ENCODE measurements at regions not wholly inside any gene's neighbourhood (a gene's known extent, or its start where the extent isn't known, plus 50 kb on each side); places are given as distances from the start of the nearest gene placed in this dataset.
A peak's percentile ranks its signal among the peaks of the same experiment; 100 is the strongest.
"Not testable (repeated sequence)": the region's sequence is repeated elsewhere in the genome, so short reads cannot be mapped to it uniquely, and the experiment has no call there.

DNA sequence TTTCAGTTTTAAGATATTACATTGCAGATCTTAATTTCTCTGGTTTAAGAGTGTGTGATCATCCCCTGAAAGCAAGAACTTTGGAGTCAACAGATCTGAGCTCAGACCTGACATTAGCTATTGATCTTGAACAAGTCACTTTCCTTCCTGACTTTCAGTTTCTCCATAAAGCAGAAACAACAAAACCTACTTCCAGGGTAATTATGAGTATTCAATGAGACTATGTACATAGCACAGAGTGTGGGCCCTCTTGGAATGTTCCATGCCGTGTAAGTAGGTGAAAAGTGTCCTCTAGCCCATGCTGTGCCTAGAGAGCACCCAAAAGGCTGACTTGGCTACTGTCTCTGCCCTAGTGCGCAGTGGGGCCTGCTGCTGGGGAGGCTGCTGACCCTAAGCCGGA lies 188.0 kb upstream of the RPL34 start:
- no peaks in the 10 kb centered on the region for H3K36me3 ChIP-seq (ENCODE audit: insufficient read depth, low read length)
- no peaks in the 10 kb centered on the region for H3K9me3 ChIP-seq (ENCODE audit: low read length)
- no peak overlapping the region for H3K4me3 ChIP-seq (ENCODE audit: low read length)
- H3K4me1 ChIP-seq (ENCODE audit: insufficient read depth, low read length): no peaks in the 10 kb centered on the region
- H2AFZ ChIP-seq (ENCODE audit: low read depth, low read length): no peak overlapping the region
- no peaks in the 10 kb centered on the region for H3K27me3 ChIP-seq (ENCODE audit: insufficient read depth, low read length)

DNA sequence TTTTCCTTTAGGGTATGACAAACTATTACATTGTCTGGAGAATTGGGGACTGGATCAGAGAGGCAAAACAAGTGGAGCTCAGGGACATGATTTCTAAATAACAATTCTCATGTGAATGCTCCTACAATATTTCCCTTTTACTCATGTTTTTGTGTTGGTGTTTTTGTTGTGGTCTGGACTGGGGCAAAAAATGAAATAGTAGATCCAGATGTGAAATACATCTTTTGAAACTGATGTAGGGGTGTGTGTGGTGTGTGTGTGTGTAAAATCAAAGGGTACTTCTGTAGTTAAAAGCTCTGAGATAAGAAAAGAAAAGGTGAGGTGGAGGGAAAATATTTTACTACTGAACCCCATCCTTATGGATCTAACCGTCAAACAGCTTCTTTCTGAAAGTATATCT lies 188.4 kb upstream of the RPL34 start:
- Histone ChIP-seq H3K27me3 (ENCODE audit: insufficient read depth, low read length) (no peaks in the 10 kb centered on the region), H2AFZ (ENCODE audit: low read depth, low read length) (no peak overlapping the region), H3K9me3 (ENCODE audit: low read length) (no peaks in the 10 kb centered on the region), H3K4me1 (ENCODE audit: insufficient read depth, low read length) (no peaks in the 10 kb centered on the region), H3K4me3 (ENCODE audit: low read length) (no peak overlapping the region), H3K36me3 (ENCODE audit: insufficient read depth, low read length) (no peaks in the 10 kb centered on the region)

DNA sequence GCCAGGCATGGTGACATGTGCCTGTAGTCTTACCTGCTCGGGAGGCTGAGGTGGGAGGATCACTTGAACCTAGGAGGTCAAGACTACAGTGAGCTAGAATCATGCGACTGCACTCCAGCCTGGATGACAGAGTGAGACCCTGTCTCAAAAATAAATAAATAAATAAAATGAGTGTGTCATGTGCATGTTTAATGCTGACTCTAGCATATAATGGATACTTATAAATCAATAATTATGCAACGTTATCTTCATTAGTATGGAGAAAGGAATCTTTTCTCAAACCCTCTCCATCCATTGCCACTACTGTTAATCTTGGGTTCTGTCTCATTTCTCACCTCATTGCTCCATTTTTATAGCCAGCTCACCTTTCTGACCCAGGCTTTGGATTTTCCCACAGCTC lies 189.5 kb upstream of the RPL34 start:
- Histone ChIP-seq H2AFZ (ENCODE audit: low read depth, low read length) (no peak overlapping the region), H3K27me3 (ENCODE audit: insufficient read depth, low read length) (no peaks in the 10 kb centered on the region), H3K4me1 (ENCODE audit: insufficient read depth, low read length) (peaks cover 3% of the 10 kb centered on the region), H3K4me3 (ENCODE audit: low read length) (no peak overlapping the region), H3K36me3 (ENCODE audit: insufficient read depth, low read length) (no peaks in the 10 kb centered on the region), H3K9me3 (ENCODE audit: low read length) (no peaks in the 10 kb centered on the region)

DNA sequence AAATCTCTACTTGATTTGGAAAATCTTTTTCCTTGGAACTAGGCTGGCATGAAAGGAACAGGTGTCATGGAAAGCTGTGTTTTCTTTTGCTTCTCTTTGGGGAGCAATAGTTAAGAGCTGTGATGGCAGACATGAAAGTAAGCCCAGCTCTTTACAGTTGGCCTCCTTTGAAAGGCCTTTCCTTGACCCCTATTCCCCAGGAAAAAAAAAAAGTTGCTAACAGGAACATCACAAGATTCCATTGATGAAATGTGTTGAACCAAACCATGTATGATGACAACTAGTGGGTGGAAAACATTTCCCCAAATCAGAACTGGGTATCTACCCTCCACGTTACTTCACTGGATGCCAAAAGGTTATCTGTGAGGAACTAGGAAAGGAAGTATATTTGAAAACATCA lies 190.7 kb upstream of the RPL34 start:
- Histone ChIP-seq H2AFZ (ENCODE audit: low read depth, low read length) (no peak overlapping the region), H3K4me3 (ENCODE audit: low read length) (no peak overlapping the region), H3K36me3 (ENCODE audit: insufficient read depth, low read length) (no peaks in the 10 kb centered on the region), H3K9me3 (ENCODE audit: low read length) (no peaks in the 10 kb centered on the region), H3K27me3 (ENCODE audit: insufficient read depth, low read length) (no peaks in the 10 kb centered on the region), H3K4me1 (ENCODE audit: insufficient read depth, low read length) (peaks cover 5% of the 10 kb centered on the region)

DNA sequence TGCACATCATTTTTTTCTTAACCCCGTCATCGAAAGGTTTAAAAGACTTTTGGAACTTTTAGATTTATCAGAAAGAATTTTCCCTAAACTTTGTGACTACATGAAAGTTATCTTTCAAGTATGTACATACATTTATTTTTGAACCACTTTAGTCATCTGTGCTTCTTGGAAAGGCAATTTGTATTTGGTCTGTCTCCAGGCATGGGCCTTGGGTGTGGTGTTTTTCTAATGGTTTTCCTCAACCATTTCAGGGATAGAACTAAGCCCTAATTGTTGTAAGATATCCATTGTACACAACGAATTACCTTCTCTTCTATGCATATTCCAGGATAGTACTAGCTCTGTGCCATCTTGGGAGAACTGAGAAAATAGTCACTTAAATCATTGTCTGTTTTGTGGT lies 191.5 kb upstream of the RPL34 start:
- H3K36me3 ChIP-seq (ENCODE audit: insufficient read depth, low read length): no peaks in the 10 kb centered on the region

DNA sequence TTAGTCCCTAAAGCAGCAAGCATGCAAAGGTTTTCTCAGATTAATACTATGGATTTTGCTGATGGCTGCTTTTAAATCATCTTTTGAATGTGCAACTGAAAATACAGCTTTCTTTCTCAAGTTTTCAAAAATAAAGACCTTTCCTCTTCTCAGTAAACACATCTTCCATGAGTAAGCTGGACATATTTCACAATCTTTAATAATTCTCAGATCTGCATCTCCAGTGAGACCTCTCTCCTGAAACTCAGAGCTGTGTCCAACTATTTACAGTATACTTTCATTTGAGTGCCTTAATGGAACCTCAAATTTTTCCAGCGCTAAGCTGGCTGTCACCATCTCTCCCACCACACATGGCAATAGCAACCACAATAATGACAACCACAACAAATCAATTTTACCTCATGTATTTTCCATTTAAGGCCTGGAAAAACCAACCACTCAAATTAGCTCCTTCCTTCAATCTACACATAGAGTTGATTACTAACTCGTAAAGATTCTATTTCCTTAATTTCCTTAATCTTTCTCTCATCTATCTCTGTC lies 192.4 kb upstream of the RPL34 start:
- peaks cover 5% of the 10 kb centered on the region for H3K4me1 ChIP-seq (ENCODE audit: insufficient read depth, low read length)
- no peaks in the 10 kb centered on the region for H3K9me3 ChIP-seq (ENCODE audit: low read length)
- H2AFZ ChIP-seq (ENCODE audit: low read depth, low read length): no peak overlapping the region
- H3K27me3 ChIP-seq (ENCODE audit: insufficient read depth, low read length): no peaks in the 10 kb centered on the region
- no peaks in the 10 kb centered on the region for H3K36me3 ChIP-seq (ENCODE audit: insufficient read depth, low read length)
- H3K4me3 ChIP-seq (ENCODE audit: low read length): no peak overlapping the region

More for the DNA sequence above, 191.5 kb upstream of the RPL34 start:
- no peaks in the 10 kb centered on the region for H3K9me3 ChIP-seq (ENCODE audit: low read length)
- H3K4me3 ChIP-seq (ENCODE audit: low read length): no peak overlapping the region
- no peaks in the 10 kb centered on the region for H3K27me3 ChIP-seq (ENCODE audit: insufficient read depth, low read length)
- no peak overlapping the region for H2AFZ ChIP-seq (ENCODE audit: low read depth, low read length)
- peaks cover 5% of the 10 kb centered on the region for H3K4me1 ChIP-seq (ENCODE audit: insufficient read depth, low read length)

DNA sequence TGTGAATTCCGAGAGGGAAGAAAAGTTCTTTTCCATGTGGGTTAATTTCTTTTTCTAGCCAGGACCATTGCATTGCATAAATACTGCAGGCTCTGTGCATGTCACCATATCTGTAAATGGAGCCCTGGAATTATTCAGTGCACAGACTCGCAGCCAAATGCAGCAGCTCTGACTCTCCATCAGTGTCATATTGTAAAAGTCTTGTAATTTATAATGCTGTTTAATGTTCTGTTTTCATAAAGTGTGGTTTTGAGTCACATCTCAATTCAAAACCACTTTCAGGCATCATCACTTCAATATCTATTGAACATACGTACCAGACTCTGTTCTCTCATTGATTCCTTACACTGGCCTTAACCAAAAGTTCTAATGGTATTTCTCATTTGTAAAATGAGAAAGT lies 193.9 kb upstream of the RPL34 start:
- Histone ChIP-seq H3K4me1 (ENCODE audit: insufficient read depth, low read length) (peaks cover 5% of the 10 kb centered on the region), H3K27me3 (ENCODE audit: insufficient read depth, low read length) (no peaks in the 10 kb centered on the region), H3K4me3 (ENCODE audit: low read length) (no peak overlapping the region), H3K9me3 (ENCODE audit: low read length) (no peaks in the 10 kb centered on the region), H3K36me3 (ENCODE audit: insufficient read depth, low read length) (no peaks in the 10 kb centered on the region), H2AFZ (ENCODE audit: low read depth, low read length) (peak overlapping the region; percentile 84)

DNA sequence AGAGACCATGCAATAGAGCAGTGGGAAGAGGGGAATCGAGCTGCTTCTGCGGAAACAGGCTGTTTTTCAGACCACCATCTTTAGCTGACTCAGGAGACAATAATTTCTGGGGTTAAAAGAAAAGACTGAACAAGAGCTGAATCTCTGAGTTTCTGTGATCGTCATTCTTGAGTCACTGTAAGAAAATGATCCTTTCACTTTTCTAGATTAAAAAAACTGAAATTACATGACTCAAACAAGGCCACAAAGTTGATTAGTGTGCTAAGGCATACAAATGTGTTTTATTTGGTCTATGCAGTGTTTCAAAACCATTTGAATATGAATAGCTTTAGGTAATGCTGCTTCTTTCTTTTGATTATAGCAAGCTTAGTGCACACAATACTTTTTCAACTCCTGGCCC lies 194.4 kb upstream of the RPL34 start:
- H3K9me3 ChIP-seq (ENCODE audit: low read length): no peaks in the 10 kb centered on the region
- H3K4me3 ChIP-seq (ENCODE audit: low read length): no peak overlapping the region
- peak overlapping the region; percentile 84 for H2AFZ ChIP-seq (ENCODE audit: low read depth, low read length)
- peaks cover 5% of the 10 kb centered on the region for H3K4me1 ChIP-seq (ENCODE audit: insufficient read depth, low read length)
- H3K27me3 ChIP-seq (ENCODE audit: insufficient read depth, low read length): no peaks in the 10 kb centered on the region
- no peaks in the 10 kb centered on the region for H3K36me3 ChIP-seq (ENCODE audit: insufficient read depth, low read length)

DNA sequence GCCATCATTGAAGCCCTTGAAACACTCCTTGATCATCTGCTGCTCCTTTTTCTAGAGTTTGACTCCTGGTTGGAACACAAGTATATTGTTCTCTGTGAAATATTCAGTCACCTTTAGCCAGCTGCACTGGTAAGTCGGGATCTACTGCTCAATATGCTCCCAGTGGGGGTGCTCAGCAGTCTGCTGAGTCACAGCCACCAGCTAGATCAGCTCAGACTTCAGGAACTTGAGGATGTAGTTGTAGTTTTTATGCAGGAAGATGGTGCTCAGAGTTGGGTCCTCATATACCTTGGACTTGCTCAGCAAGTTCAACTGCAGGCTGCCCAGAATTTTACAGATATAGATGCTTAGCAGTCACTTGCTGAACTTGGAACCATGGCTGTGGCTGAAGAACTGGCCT lies 202.5 kb upstream of the RPL34 start:
- no peaks in the 10 kb centered on the region for H3K4me1 ChIP-seq (ENCODE audit: insufficient read depth, low read length)
- no peak overlapping the region for H2AFZ ChIP-seq (ENCODE audit: low read depth, low read length)
- no peaks in the 10 kb centered on the region for H3K9me3 ChIP-seq (ENCODE audit: low read length)
- no peak overlapping the region for H3K4me3 ChIP-seq (ENCODE audit: low read length)
- H3K36me3 ChIP-seq (ENCODE audit: insufficient read depth, low read length): no peaks in the 10 kb centered on the region
- H3K27me3 ChIP-seq (ENCODE audit: insufficient read depth, low read length): no peaks in the 10 kb centered on the region

DNA sequence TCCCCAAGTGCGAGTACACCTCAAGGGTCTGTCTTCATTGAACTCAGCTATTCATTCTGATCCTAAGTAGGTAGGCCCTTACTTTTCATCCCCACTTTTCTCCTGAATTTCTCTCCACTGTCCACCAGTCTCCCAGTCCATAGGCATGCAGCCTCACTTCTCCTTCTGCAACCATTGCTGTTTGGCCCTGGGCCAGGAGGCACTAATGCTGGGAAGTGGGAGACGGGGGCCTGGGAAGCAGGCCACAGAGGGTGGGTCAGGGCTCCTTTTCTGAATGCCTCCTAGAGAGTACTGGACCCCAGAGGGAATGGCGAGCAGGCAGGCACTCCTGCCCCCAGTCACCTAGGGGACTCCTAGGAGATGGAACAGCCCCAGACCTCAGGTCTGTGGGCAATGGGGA lies 203.5 kb upstream of the RPL34 start:
- no peak overlapping the region for H3K4me3 ChIP-seq (ENCODE audit: low read length)
- no peaks in the 10 kb centered on the region for H3K9me3 ChIP-seq (ENCODE audit: low read length)
- H3K27me3 ChIP-seq (ENCODE audit: insufficient read depth, low read length): no peaks in the 10 kb centered on the region
- H3K4me1 ChIP-seq (ENCODE audit: insufficient read depth, low read length): no peaks in the 10 kb centered on the region
- no peak overlapping the region for H2AFZ ChIP-seq (ENCODE audit: low read depth, low read length)
- no peaks in the 10 kb centered on the region for H3K36me3 ChIP-seq (ENCODE audit: insufficient read depth, low read length)

DNA sequence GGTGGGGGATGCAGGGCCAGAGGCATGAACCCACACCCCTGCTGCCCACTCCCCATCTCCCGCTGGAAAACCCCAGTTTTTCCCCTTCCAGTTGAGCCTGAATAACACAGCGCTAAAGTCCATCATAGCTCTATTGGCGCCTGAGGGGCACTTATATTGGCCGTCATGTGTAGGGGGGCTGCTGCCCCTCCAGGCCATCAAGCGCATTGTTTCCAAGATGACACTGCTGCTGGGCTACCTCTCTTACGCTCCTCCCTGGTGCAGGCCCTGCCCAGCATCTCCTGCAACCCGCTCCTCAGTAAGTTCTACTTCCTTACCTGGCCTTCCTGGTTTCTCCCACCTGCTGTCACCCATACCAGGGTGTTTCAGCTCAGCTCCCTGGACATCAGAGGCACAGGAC lies 205.0 kb upstream of the RPL34 start:
- no peaks in the 10 kb centered on the region for H3K27me3 ChIP-seq (ENCODE audit: insufficient read depth, low read length)
- no peak overlapping the region for H2AFZ ChIP-seq (ENCODE audit: low read depth, low read length)
- no peak overlapping the region for H3K4me3 ChIP-seq (ENCODE audit: low read length)
- no peaks in the 10 kb centered on the region for H3K4me1 ChIP-seq (ENCODE audit: insufficient read depth, low read length)
- no peaks in the 10 kb centered on the region for H3K36me3 ChIP-seq (ENCODE audit: insufficient read depth, low read length)
- H3K9me3 ChIP-seq (ENCODE audit: low read length): no peaks in the 10 kb centered on the region

DNA sequence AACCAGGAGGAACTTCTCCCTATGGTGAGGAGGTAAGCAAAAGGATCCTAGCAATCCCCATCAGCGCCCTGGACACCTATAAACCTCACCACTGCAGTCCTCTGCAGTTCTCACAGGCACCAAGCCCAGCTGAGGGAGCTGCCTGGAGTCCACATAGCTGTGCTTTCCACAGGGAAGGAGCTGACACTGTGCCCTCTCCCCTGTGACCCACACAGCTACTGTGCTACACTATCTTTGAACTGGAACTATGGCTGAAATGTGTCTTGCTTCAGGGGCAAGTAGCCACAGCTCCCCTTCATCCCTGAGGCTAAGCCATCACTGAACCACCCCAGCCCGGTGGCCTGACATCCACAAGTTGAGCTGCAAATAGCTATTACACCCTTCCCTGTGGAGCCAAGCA lies 208.5 kb upstream of the RPL34 start:
- no peaks in the 10 kb centered on the region for H3K4me1 ChIP-seq (ENCODE audit: insufficient read depth, low read length)
- H3K36me3 ChIP-seq (ENCODE audit: insufficient read depth, low read length): no peaks in the 10 kb centered on the region
- no peak overlapping the region for H3K4me3 ChIP-seq (ENCODE audit: low read length)
- H3K9me3 ChIP-seq (ENCODE audit: low read length): no peaks in the 10 kb centered on the region
- H3K27me3 ChIP-seq (ENCODE audit: insufficient read depth, low read length): no peaks in the 10 kb centered on the region
- no peak overlapping the region for H2AFZ ChIP-seq (ENCODE audit: low read depth, low read length)

DNA sequence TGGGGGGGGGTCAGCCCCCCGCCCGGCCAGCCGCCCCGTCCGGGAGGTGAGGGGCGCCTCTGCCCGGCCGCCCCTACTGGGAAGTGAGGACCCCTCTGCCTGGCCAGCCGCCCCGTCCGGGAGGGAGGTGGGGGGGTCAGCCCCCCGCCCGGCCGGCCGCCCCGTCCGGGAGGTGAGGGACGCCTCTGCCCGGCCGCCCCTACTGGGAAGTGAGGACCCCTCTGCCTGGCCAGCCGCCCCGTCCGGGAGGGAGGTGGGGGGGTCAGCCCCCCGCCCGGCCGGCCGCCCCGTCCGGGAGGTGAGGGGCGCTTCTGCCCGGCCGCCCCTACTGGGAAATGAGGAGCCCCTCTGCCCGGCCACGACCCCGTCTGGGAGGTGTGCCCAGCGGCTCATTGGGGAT lies 210.7 kb upstream of the RPL34 start:
- H3K9me3 ChIP-seq (ENCODE audit: low read length); H3K36me3 ChIP-seq (ENCODE audit: insufficient read depth, low read length); H3K4me1 ChIP-seq (ENCODE audit: insufficient read depth, low read length); H2AFZ ChIP-seq (ENCODE audit: low read depth, low read length); H3K4me3 ChIP-seq (ENCODE audit: low read length); H3K27me3 ChIP-seq (ENCODE audit: insufficient read depth, low read length): not testable (repeated sequence)

DNA sequence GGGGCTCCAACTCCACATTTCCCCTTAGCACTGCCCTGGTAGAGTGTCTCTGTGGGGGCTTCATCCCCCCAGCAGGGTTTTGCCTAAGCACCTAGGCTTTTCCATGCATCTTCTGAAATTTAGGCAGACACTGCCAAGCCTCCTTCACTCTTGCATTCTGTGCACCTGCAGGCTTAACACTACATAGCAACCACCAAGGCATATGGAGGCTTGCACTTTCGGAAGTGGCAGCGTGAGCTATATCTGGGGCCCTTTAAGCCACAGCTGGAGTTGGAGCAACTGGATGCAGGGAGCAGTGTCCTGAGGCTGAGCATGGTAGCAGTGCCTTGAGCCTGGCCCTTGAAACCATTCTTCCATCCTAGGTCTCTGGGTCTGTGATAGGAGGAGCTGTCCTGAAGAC lies 214.8 kb upstream of the RPL34 start:
- no peak overlapping the region for H3K4me3 ChIP-seq (ENCODE audit: low read length)
- H3K36me3 ChIP-seq (ENCODE audit: insufficient read depth, low read length): no peaks in the 10 kb centered on the region
- no peaks in the 10 kb centered on the region for H3K9me3 ChIP-seq (ENCODE audit: low read length)
- H2AFZ ChIP-seq (ENCODE audit: low read depth, low read length): no peak overlapping the region
- no peaks in the 10 kb centered on the region for H3K4me1 ChIP-seq (ENCODE audit: insufficient read depth, low read length)
- H3K27me3 ChIP-seq (ENCODE audit: insufficient read depth, low read length): no peaks in the 10 kb centered on the region
